SHP77 treated with DMSO at 0.1 percent for 48 hours (cell line): ENCODE measurements at regions not wholly inside any gene's neighbourhood (a gene's known extent, or its start where the extent isn't known, plus 50 kb on each side); places are given as distances from the start of the nearest gene placed in this dataset.
"Not testable (repeated sequence)": the region's sequence is repeated elsewhere in the genome, so short reads cannot be mapped to it uniquely, and the experiment has no call there.

Source experiments
- DNase-seq: peaks from one replicate; lab custom pipeline; 2025; lab: John Stamatoyannopoulos, UW

- no peak for DNase-seq
These were observed 182.8 kb upstream of the MBL2 start for GRCh38 chr10:52955337-52955736.

DNA sequence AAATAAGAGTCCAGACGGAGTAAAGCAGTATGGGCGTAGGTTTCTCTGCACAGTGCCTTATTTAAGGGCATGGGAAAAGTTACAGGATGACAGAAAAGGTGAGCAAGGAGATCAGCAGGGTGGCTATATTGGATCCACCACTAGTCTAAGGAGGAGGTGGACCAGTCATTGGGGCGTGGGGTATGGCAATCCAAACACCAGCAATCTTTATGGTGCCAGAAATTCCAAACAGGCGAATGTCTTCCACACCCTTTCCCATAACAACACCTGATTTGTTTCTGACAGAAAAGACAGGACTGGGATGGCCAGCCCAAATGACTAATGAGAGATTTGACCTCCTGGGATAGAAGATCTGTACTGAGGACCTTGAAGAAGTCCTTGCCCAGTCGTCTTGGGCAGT lies 181.8 kb upstream of the MBL2 start:
- DNase-seq = no peak

DNA sequence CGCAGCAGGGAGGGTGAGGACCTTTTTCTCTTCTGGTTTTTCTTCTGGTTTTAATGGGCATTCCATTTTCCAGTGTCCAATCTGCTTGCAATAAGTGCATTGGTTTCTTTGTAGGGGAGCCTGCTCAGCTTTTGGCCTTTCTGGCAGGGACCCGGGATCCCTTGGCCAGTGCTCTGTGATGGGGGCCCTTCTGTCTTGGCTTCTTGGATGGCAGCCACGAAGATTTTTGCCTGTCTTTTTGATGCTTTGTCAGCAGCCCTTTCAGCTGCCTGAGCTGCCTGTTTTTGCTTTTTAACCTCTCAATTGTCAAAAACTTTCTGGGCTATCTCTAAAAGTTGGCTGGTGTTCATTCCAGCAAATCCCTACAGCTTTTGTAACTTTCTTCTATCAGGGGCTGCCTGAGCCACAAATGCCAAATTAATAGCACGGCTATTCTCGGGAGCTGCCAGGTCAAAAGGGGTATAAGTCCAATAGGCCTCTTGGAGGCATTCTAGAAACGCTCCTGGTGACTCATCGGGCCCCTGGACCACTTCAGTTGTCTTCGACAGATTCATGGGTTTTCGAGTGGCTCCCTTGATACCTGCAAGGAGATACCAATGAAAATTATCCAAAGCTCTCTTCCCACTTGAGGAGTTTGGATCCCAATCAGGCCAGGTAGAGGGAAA lies 179.9 kb upstream of the MBL2 start:
- DNase-seq = no peak

DNA sequence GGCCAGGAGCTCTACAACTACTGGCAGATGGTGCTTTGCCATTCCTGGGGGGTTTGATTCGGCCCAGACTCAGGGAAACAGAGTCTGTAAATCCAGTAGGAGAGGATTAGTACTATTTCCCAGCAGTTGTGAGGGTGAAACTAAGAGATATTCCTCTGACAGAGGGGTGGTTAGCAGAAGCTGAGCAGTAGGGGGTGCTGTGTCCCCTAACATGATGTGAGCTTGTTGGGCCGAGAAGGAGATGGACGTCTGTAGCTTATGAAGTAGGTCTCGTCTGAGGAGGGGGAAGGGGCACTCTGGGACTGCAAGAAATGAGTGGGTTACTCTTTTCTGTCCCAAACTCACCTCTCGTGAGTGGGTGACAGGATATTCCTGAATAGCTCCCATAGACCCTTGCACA lies 179.2 kb upstream of the MBL2 start:
- DNase-seq = no peak

DNA sequence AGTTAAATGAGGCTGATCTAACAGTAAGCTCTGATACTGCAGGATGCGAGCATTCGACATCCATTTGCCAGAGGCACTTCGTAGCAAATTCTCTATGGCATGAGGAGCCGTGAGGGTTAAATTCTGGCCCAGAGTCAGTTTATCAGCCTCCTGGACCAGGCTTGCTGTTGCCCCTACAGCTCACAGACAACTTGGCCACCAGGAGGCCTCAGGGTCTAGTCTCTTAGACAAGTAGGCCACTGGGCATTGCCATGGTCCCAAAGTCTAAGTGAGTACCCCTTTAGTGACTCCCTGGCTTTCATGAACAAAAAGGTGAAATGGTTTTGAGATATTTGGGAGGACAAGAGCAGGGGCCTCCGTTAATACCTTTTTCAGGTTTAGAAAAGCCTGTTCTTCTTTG lies 178.0 kb upstream of the MBL2 start:
- no peak for DNase-seq

GRCh38 chr10:52949899-52950298 lies 177.3 kb upstream of the MBL2 start:
- peak; percentile 16 for DNase-seq

DNA sequence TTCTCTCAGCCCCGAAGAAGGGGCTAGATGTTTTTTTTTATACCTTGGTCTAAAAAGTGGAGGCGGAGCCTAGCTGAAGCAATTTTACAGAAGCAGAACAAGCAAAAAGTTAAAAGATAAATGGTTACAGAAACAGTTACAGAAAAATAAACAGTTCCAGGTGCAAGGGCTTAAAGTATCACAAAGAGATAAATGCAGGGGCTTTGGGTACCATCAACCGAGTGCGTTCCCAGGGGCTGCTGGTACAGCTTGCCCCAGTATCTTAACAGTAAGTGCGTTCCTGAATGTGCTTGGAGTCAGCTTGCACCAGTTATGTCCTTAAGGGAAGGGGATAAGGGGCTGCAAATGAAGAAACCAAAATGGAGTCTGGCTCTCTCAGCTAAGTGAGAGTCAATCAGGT lies 173.9 kb upstream of the MBL2 start:
- no peak for DNase-seq

GRCh38 chr10:52945521-52945920 lies 172.9 kb upstream of the MBL2 start:
- DNase-seq = not testable (repeated sequence)

DNA sequence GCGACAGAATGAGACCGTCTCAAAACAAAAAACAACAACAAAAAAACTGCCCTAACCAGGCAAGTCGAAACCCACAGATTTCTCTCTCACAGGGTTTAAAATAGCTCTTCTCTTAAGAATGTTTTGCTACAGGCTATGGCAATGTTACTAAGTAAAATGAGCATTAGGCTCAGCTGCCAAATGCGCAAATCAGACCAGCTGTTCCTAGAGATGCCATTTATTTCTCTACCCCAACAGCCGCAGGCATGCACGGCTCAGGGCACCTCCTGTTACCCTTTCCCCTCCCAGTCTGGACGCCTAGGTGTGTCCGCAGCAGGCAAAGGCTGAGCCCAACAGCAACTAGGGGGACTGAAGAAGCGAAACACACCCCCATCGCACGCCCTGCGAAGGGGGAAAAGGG lies 168.3 kb upstream of the MBL2 start:
- DNase-seq = no peak

- DNase-seq = no peak
These were observed 167.3 kb upstream of the MBL2 start for GRCh38 chr10:52939894-52940293.

GRCh38 chr10:52933748-52934147 lies 161.2 kb upstream of the MBL2 start:
- DNase-seq = no peak

- DNase-seq = no peak
These were observed 155.1 kb upstream of the MBL2 start for GRCh38 chr10:52927678-52928077.

- no peak for DNase-seq
These were observed 150.9 kb upstream of the MBL2 start for GRCh38 chr10:52923520-52923919.

GRCh38 chr10:52918714-52919305 lies 146.2 kb upstream of the MBL2 start:
- DNase-seq = no peak

GRCh38 chr10:52915391-52915790 lies 142.8 kb upstream of the MBL2 start:
- DNase-seq = no peak

- DNase-seq = no peak
These were observed 138.6 kb upstream of the MBL2 start for GRCh38 chr10:52911163-52911562.

GRCh38 chr10:52908478-52908877 lies 135.9 kb upstream of the MBL2 start:
- no peak for DNase-seq

DNA sequence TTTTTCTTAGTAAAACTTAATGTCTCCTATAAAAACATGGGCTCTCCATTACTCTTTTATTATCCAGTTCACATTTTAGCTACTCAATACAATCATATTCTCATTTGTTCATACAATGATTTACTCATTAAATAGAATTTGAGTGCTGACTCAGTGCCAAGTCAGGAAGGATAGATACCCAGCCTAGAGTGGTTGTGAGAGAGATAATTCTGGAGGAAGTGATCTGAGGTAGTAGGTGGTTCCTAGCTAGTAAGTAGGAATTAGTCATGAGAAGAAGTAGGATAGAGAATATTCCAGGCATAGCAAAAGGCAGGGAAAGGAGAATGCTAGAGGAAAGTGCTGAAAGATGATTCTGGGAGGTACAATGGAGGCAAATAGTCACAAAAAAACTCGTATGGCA lies 133.5 kb upstream of the MBL2 start:
- no peak for DNase-seq

DNA sequence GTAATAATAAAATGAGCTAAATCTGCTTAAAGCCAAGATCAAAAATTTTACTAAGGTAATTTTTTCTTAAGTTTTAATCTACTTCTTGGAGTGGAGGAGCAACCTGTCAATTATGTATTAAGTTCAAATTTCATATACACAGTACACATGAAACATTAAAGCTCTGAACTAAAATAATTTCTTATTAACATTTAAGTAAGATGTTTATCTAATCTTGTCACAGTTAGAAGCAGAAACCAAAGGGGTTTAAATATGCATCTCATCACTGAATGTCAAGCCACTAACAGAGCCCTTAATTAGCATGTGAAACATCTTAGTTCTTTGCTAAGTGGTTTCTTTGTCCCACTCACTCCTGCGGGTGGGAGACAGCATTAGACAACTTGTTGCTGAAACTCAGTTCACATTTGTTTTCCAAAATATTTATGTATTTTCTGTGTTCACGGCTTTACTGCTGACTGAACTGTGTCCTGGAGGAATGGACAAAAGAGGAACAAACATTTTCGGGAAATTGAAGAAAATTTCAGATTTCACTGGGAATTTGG lies 130.9 kb upstream of the MBL2 start:
- no peak for DNase-seq

GRCh38 chr10:52900593-52900992 lies 128.0 kb upstream of the MBL2 start:
- DNase-seq = no peak

GRCh38 chr10:52897162-52897561 lies 124.6 kb upstream of the MBL2 start:
- no peak for DNase-seq

DNA sequence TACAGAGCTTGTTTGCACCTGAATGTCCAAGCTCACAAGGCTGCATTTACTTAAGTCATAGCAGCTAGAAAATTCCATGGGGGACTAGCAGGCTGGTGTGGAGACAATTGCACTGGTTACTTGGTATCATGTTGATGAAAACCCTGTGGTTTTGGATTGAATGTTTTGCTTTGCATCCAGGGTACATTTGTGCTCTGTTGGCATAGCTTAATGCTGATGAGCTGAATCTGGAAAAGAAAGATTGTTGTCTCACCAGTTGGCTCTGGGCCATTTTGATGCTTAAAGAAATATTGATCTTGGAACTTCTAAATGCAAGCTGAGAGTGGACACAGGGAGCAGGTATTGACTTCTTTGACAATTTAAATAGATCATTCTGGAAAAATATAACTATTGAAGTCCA lies 122.5 kb upstream of the MBL2 start:
- no peak for DNase-seq

GRCh38 chr10:52890281-52890680 lies 117.7 kb upstream of the MBL2 start:
- no peak for DNase-seq

DNA sequence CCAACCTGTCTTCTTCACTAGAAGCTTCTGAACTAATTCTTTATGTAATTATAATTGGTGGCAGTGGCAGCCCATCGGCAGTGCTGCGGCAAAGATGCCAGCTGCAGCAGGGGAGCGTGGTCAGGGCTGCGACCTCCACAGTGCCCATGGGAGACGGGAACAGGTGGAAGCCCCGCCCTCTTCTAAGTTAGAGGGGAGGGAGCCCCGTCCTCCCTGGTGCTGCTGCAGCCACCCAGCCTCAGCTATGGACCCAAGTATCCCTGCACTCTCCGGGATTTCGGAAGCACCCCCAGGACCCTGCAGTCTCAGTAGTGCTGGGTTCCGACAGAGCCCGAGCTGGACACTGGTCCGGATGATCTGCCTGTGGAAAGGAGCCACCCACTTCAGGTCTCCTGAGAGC lies 117.0 kb upstream of the MBL2 start:
- no peak for DNase-seq
